Medulla oblongata (tissue), 1 donor: ENCODE measurements at regions not wholly inside any gene's neighbourhood (a gene's known extent, or its start where the extent isn't known, plus 50 kb on each side); places are given as distances from the start of the nearest gene placed in this dataset.

Source experiments
- DNase-seq: peaks from one replicate; pipeline ENCODE4 v3.0.0-alpha.2; 2015; ENCODE audit errors: extremely low spot score

DNA sequence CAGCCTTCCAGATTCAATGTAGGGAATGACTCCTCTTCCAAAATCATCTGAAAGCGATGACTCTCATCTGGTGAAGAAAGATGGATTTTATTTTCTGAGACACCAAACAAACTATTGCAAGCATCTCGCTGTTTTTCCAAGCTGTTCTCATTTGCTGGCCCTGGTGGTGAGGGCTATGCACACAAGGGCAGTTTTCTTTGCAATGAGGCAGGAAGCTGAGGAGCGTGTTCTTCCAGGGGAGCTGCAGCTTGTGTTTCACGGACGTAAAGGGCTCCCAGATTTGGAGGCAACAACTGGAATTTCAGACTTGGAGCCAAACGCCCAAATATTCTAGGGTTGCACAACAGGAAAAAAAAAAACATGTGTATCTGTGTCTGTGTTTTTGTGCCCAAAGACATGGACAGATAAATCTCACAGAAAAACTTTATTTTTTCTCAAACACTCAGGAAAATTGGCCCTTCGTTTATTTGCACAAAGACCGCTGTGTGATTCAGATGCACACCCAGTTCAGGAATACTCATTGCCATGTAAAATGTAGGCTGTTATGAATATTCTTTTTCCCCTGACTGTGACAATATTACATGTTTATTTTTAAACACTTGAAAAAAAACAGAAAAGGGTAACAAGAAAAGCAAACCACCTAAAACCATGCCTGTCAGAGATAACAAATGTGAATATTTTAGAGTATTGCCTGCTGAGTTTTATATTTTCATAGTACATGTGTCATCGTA lies 151.3 kb downstream of the GAS1 start:
- peak; percentile 4 for DNase-seq

- DNase-seq, result no peak
Observed at GRCh38 chr9:86795047-86795442, 152.3 kb downstream of the GAS1 start.

DNA sequence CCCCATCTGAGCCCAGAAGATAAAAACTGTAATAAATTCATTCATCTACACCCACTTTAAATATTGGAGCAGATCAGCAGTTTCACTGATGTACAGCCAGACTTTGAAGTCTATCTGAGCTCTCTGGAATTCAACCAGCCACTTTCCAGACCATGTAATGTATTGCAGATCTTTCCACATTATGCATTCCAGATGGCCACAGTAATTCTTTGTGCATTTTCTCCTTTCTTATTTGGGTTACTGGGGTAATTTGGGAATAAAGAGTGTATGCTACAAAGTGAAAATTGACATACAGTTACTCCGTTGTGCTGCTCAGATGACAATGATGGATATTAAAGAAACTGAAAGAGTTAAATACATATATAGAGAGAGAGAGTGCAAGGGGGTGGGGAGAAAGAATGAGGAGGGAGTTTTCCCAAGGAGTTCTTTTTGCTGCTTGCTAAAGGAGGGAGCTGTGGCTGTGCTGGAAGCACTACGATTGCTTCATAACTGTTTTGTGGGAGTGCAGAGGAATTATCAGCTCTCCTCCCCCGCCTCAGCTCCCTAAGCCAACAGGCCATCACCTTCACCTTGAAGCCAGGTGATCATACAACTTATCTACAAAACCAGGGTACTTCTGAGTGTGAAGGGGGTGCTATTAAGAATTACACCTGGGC lies 152.8 kb downstream of the GAS1 start:
- no peak for DNase-seq

DNA sequence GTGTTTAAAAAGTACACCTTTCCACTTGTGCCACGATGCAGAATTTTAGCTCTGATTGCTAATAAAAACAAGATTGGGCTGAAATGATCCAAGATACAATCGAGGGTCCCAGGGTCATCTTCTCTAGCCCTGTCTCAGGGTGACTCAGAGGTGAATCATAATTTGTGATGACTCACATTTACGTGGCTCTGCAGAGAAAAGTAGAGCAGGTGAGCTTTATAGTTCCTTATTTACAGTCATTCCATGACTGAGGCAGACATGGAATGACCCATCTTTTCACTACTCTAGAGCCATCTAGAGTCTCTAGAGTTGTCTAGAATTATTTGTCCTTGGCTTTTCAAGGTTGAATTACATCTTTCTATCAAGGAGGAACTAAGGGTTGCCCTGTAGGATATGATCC lies 155.2 kb downstream of the GAS1 start:
- DNase-seq, result no peak

- DNase-seq, result no peak
Observed at GRCh38 chr9:86790805-86791204, 156.5 kb downstream of the GAS1 start.

GRCh38 chr9:86788456-86788855 lies 158.8 kb downstream of the GAS1 start:
- DNase-seq, result no peak

- no peak for DNase-seq
Observed at GRCh38 chr9:86783884-86784283, 163.4 kb downstream of the GAS1 start.

GRCh38 chr9:86782831-86783230 lies 164.5 kb downstream of the GAS1 start:
- DNase-seq, result no peak

GRCh38 chr9:86778761-86779160 lies 168.5 kb downstream of the GAS1 start:
- no peak for DNase-seq

DNA sequence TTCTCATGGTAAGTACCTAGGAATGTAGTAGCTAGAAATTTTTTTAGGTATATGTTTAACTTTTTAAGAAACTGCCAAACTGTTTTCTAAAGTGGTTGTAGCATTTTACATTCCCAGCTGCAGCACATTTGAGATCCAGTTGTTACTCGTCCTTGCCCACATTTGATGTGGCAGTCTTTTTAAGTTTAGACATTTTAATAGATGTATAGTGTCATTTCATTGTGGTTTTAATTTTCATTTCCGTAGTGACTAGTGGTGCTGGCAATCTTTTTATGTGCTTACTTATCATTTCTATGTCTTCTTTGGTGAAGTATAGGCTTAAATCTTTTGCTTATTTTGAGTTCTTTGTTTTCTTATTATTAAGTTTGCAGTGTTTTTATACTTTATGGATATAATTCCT lies 171.6 kb downstream of the GAS1 start:
- no peak for DNase-seq

DNA sequence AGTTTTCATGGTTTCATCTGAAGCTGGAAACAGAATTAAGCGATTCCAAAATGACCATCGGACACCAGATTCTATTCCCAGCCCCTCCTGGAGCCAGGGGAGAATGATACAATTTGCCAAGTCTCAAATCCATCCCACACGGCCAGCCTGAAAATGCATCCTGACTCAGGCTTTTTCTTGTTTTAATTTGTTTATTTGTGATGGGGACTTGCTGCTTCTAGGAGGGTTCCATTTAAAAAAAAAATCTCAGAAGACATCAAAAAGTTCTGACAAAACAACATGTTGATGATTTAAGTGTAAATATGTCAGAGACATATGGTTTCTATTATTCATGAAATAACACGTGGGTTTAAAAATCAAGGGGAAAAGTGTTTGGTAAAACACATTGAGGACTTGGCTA lies 173.2 kb downstream of the GAS1 start:
- no peak for DNase-seq

DNA sequence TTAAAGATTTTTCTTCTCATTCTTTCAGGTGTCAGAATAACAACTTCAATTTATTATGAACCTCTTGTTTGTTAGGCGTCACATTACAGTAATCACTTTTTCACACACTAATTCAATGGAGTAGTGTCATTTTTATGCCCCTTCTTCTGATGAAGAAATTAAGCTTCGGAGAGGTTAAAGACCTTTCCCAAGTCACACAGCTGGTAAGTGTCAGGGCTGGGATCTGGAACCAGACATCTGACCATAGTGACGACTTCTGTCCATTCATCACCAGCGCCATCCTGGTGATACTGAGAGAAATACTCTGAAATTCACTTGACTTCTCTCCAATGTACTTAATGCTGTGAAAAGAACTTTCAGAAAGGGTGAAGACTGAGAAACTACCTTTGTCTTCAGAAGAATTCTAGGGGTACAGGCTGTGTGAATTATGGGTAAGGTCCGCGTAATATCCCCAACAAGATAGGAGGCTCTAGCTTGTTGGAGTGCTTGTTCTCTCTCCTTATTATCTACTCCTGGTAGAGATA lies 173.8 kb downstream of the GAS1 start:
- no peak for DNase-seq

GRCh38 chr9:86772635-86772993 lies 174.7 kb downstream of the GAS1 start:
- no peak for DNase-seq

GRCh38 chr9:86771941-86772634 lies 175.2 kb downstream of the GAS1 start:
- DNase-seq, result no peak

DNA sequence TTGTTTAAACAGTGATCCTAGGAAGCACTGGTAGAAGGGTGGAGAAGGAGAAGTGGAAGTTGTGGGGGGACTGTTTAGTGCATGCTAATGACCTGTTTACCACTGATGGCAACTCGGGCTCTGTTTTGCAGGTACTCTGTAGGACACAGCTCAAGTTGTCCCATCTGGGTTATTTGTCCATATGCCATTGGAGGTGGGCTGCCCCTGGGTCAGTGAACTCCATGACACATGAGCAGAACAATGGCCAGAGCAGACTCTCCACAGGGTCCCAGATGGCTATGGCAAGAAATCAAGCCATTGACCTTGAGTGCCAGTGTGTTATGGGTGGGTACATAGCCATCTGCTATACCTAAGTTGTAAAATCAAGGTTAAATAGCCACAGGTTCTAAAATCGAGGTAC lies 175.9 kb downstream of the GAS1 start:
- no peak for DNase-seq

DNA sequence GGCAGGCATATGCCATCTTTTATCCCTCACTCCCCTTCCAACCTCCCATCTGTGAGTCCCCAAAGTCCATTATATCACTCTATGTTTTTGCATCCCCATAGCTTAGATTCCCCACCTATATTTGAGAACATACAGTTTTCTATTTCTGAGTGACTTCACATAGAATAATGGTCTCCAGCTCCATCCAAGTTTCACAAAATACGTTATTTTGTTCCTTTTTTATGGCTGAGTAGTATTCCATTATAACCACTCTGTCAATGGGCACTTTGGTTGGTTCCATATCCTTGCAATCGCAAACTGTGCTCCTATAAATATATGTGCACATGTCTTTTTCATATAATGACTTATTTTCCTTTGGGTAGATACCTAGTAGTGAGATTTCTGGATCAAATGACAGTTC lies 178.6 kb downstream of the GAS1 start:
- no peak for DNase-seq

DNA sequence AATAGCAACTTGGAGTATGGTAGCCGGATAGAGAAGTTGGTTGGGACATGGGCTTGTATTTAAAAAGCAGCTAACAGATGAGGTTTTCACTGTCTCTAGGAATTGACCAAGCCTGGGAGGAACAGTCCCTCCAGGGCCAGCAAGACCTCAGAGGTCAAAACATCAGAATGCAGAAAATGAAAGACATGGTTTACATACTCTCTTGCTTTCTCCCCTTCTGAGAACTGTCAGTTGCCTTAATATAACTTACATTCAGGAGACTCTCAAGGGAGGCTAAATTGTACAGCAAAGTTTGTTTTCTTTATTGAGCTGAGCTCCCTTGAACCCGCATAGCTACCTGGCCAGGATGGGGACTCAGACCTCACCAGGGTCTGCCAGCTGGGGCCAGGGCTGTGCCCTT lies 179.3 kb downstream of the GAS1 start:
- DNase-seq, result no peak

- DNase-seq, result no peak
Observed at GRCh38 chr9:86767373-86767772, 179.9 kb downstream of the GAS1 start.

DNA sequence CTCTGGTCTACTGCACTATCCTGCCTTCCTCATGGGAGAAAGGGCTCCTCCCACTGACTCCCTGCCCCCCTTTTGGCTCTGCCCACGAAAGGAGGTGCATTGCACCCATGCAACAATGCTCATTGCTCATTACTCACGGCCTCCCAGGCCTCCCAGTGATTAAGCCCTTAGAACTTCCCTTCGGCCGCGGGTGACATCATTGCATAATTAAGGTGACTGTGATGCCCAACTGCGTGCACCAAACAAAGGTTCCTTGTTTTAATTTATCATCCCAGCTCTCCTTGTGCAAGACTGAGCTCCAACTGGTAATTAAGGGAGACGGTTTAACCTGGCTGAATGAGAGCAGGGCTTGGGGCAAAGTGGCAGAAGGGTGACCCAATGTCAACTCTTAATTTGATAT lies 180.4 kb downstream of the GAS1 start:
- DNase-seq, result peak; percentile 15

- DNase-seq, result no peak
Observed at GRCh38 chr9:86766511-86766910, 180.8 kb downstream of the GAS1 start.

DNA sequence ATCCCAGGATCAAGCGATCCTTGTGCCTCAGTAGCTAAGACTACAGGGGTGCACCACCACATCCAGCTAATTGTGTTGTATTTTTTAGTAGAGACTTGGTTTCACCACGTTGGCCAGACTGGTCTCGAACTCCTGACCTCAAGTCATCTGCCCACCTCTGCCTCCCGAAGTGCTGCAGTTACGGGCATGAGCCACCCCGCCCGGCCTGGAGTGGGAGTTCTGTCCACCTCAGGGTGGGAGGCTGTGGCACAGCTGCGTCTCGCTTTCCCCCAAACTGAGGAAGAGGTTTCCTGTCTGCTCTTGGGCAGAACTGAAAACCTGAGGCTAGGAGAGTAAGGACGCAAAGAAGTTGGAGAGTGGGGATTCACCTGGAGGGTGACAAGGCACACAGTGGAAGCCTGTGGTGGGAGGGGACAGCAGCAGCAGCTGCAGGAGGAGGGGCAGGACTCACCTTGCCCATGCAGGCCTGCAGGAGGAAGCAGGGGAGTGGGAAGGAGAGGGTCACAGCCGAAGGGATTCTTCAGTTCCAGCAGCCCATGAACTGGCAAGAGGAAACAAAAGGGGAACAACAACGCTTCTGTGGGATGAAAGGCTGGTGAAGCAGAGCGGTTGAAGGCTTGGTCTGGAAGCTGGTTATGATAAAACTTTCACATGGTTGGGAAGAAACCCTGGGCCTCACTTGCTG lies 181.4 kb downstream of the GAS1 start:
- DNase-seq, result no peak

GRCh38 chr9:86764671-86765343 lies 182.5 kb downstream of the GAS1 start:
- no peak for DNase-seq
